A549 (cell line): ENCODE measurements at regions not wholly inside any gene's neighbourhood (a gene's known extent, or its start where the extent isn't known, plus 50 kb on each side); places are given as distances from the start of the nearest gene placed in this dataset.

Experiments
- ATAC-seq, 2 experiments: fragments of 200-7000 bp in 1 of 2; fragments of >200 bp in 1 of 2; cut with Nextera tagmentation in 1 of 2; cut with Tn5 transposase in 1 of 2; 3 replicates each; pipeline versions ENCODE4 v1.8.0 to v1.9.1; 2018 to 2020; ENCODE audit warnings: mild to moderate bottlenecking in 1 of 2, moderate library complexity in 1 of 2
- CTCF ChIA-PET: fragments of 300-600 bp; sonication (Branson Sonifier 250); formaldehyde crosslinking; extraction: SDS; loops from one replicate; lab custom pipeline; 2021; ENCODE audit warnings: antibody characterized with exemption, inconsistent platforms; lab: Yijun Ruan, JAX
- POLR2A ChIA-PET: fragments of 350-600 bp; formaldehyde crosslinking; extraction: SDS; loops from one replicate; lab custom pipeline; 2021; ENCODE audit warnings: antibody characterized with exemption, inconsistent platforms; lab: Yijun Ruan, JAX
- DNase-seq, 2 experiments: peaks; one replicate each; pipeline versions ENCODE4 v3.0.0 to v3.0.0-alpha.2; 2011 to 2016; ENCODE audit warnings: low read depth in 1 of 2, low spot score in 1 of 2
- FAIRE-seq: peaks from 2 replicates; lab custom pipeline; 2011; peaks lifted over from hg19 to GRCh38; lab: Jason Lieb, UNC
- H3K27ac ChIP-seq, 2 experiments: fragments of >200 bp; sonication (Bioruptor Twin); formaldehyde crosslinking; 3 replicates each; pipeline ENCODE4 v1.5.1; 2016 to 2017
- H3K4me1 ChIP-seq: fragments of >200 bp; sonication (Bioruptor Twin); formaldehyde crosslinking; 3 replicates; pipeline ENCODE4 v1.6.1; 2016
- H3K4me2 ChIP-seq: fragments of >200 bp; sonication (Bioruptor Twin); formaldehyde crosslinking; 3 replicates; pipeline ENCODE4 v1.6.1; 2016
- H3K4me3 ChIP-seq: fragments of >200 bp; sonication (Bioruptor Twin); formaldehyde crosslinking; 3 replicates; pipeline ENCODE4 v1.5.1; 2016
- H3K9me3 ChIP-seq: fragments of >200 bp; sonication (Bioruptor Twin); formaldehyde crosslinking; 3 replicates; pipeline ENCODE4 v1.6.1; 2016
- BHLHE40 ChIP-seq: IDR thresholded peaks from 2 replicates; pipeline ENCODE4 v1.6.1; 2012; ENCODE audit warnings: low read depth, low read length, inconsistent platforms
- CHD4 ChIP-seq: fragments of 200-600 bp; sonication (generic); IDR thresholded peaks from 2 replicates; pipeline ENCODE4 v1.6.1; 2016; ENCODE audit warnings: antibody characterized with exemption, mild to moderate bottlenecking, borderline replicate concordance
- E2F6 ChIP-seq: IDR thresholded peaks from 2 replicates; pipeline ENCODE4 v1.6.1; 2012; ENCODE audit warnings: low read depth, borderline replicate concordance
- EP300 ChIP-seq, 2 experiments: fragments of >200 bp; sonication (Bioruptor Twin); formaldehyde crosslinking; IDR thresholded peaks; 2 replicates in 1 of 2; 3 replicates in 1 of 2; pipeline ENCODE4 v1.6.1; 2016 to 2017
- FOXS1 ChIP-seq: fragments of 250-450 bp; sonication (Bioruptor Pico); IDR thresholded peaks from 2 replicates; pipeline ENCODE4 v1.5.0; 2020; ENCODE audit warnings: mild to moderate bottlenecking, moderate library complexity
- GATA3 ChIP-seq: IDR thresholded peaks from 2 replicates; pipeline ENCODE4 v1.6.1; 2012; ENCODE audit warnings: borderline replicate concordance
- KDM5A ChIP-seq: fragments of 200-600 bp; sonication (generic); IDR thresholded peaks from 2 replicates; pipeline ENCODE4 v1.6.1; 2016; ENCODE audit warnings: antibody characterized with exemption, mild to moderate bottlenecking
- MAFK ChIP-seq: fragments of 450-650 bp; IDR thresholded peaks from 2 replicates; pipeline ENCODE4 v1.6.1; 2014; ENCODE audit not compliant: partially characterized antibody
- MYC ChIP-seq: IDR thresholded peaks from 2 replicates; pipeline ENCODE4 v1.6.1; 2012; ENCODE audit warnings: mild to moderate bottlenecking, inconsistent platforms, low read length, improper control_type of control experiment, borderline replicate concordance
- NFE2L2 ChIP-seq: fragments of 150-350 bp; conservative IDR thresholded peaks from 2 replicates; pipeline ENCODE4 v1.6.1; 2014; ENCODE audit warnings: low read length
- PBX3 ChIP-seq: IDR thresholded peaks from 2 replicates; pipeline ENCODE4 v1.6.1; 2012
- POLR2AphosphoS2 ChIP-seq: conservative IDR thresholded peaks from 2 replicates; pipeline ENCODE4 v1.6.1; 2012; ENCODE audit warnings: low read length, improper control_type of control experiment, inconsistent platforms
- RCOR1 ChIP-seq: fragments of 150-350 bp; IDR thresholded peaks from 2 replicates; pipeline ENCODE4 v1.6.1; 2014; ENCODE audit warnings: antibody characterized with exemption, low read length, low read depth
- SREBF2 ChIP-seq: fragments of 450-650 bp; IDR thresholded peaks from 2 replicates; pipeline ENCODE4 v1.6.1; 2014; ENCODE audit warnings: mild to moderate bottlenecking, moderate library complexity
- ZNF302 ChIP-seq: fragments of 250-450 bp; sonication (Bioruptor Pico); IDR thresholded peaks from 2 replicates; pipeline ENCODE4 v1.9.0; 2021; ENCODE audit warnings: inconsistent platforms, mild to moderate bottlenecking, moderate library complexity
- ZSCAN20 ChIP-seq: fragments of 250-450 bp; sonication (Bioruptor Pico); IDR thresholded peaks from 2 replicates; pipeline ENCODE4 v1.8.0; 2022; ENCODE audit warnings: mild to moderate bottlenecking, moderate library complexity
- WGBS: methylation state at CpG from one replicate; pipeline ENCODE4 v1.1.6; 2017; ENCODE audit errors: missing lambda C conversion rate; 5-methylcytosine and 5-hydroxymethylcytosine counted together
- TF ChIP-seq, protein P1 (sequence below): fragments of 450-650 bp; IDR thresholded peaks from 2 replicates; pipeline ENCODE4 v1.6.1; 2014; ENCODE audit warnings: antibody characterized with exemption
- TF ChIP-seq, protein P2 (sequence below): fragments of 200-600 bp; sonication (generic); IDR thresholded peaks from 2 replicates; pipeline ENCODE4 v1.6.1; 2016; ENCODE audit warnings: antibody characterized with exemption, mild to moderate bottlenecking, moderate library complexity
- TF ChIP-seq, protein P3 (sequence below): fragments of 150-350 bp; IDR thresholded peaks from 2 replicates; pipeline ENCODE4 v1.6.1; 2014; ENCODE audit warnings: low read depth, mild to moderate bottlenecking, low read length

- ChIA-PET CTCF (no interaction called here), POLR2A (no interaction called here)
- no peak for DNase-seq
- Histone ChIP-seq H3K4me2 (no peak overlapping the region), H3K9me3 (no peaks in the 10 kb centered on the region), H3K27ac (no peak overlapping the region), H3K4me3 (no peak overlapping the region), H3K4me1 (no peaks in the 10 kb centered on the region)
- WGBS = 77% methylated on average over 5 of the region's 5 CpGs
- no peak for FAIRE-seq
- no peak for ATAC-seq
- TF ChIP-seq, protein P1, sequence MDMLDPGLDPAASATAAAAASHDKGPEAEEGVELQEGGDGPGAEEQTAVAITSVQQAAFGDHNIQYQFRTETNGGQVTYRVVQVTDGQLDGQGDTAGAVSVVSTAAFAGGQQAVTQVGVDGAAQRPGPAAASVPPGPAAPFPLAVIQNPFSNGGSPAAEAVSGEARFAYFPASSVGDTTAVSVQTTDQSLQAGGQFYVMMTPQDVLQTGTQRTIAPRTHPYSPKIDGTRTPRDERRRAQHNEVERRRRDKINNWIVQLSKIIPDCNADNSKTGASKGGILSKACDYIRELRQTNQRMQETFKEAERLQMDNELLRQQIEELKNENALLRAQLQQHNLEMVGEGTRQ = no peak
- TF ChIP-seq BHLHE40 (no peak), GATA3 (no peak), EP300 (IDR thresholded peaks at IDR 0.05) (no peak)
These were observed 1249.2 kb upstream of the ZEB2 start for GRCh38 chr2:145769011-145769716.

- no peaks in the 10 kb centered on the region for H3K9me3 ChIP-seq
- FAIRE-seq (no peak), DNase-seq (no peak), ATAC-seq (no peak)
- H3K4me2 ChIP-seq = no peak overlapping the region
- POLR2A ChIA-PET = no interaction called here
- H3K4me1 ChIP-seq = peaks cover 11% of the 10 kb centered on the region
- CTCF ChIA-PET = interaction anchor here (0.6 kb wide), 1 partner anchor 104 kb away, joined by 3 read pairs; no protein-coding TSS in a partner anchor
- TF ChIP-seq, protein P2, sequence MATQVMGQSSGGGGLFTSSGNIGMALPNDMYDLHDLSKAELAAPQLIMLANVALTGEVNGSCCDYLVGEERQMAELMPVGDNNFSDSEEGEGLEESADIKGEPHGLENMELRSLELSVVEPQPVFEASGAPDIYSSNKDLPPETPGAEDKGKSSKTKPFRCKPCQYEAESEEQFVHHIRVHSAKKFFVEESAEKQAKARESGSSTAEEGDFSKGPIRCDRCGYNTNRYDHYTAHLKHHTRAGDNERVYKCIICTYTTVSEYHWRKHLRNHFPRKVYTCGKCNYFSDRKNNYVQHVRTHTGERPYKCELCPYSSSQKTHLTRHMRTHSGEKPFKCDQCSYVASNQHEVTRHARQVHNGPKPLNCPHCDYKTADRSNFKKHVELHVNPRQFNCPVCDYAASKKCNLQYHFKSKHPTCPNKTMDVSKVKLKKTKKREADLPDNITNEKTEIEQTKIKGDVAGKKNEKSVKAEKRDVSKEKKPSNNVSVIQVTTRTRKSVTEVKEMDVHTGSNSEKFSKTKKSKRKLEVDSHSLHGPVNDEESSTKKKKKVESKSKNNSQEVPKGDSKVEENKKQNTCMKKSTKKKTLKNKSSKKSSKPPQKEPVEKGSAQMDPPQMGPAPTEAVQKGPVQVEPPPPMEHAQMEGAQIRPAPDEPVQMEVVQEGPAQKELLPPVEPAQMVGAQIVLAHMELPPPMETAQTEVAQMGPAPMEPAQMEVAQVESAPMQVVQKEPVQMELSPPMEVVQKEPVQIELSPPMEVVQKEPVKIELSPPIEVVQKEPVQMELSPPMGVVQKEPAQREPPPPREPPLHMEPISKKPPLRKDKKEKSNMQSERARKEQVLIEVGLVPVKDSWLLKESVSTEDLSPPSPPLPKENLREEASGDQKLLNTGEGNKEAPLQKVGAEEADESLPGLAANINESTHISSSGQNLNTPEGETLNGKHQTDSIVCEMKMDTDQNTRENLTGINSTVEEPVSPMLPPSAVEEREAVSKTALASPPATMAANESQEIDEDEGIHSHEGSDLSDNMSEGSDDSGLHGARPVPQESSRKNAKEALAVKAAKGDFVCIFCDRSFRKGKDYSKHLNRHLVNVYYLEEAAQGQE = no peak
- TF ChIP-seq MAFK = no peak
- TF ChIP-seq NFE2L2 = no peak
- no peak for TF ChIP-seq FOXS1 (CRISPR knock-in tag)
- no peak for TF ChIP-seq POLR2AphosphoS2
- TF ChIP-seq SREBF2 = no peak
- TF ChIP-seq E2F6 = no peak
- no peak for TF ChIP-seq KDM5A
- TF ChIP-seq, protein P3, sequence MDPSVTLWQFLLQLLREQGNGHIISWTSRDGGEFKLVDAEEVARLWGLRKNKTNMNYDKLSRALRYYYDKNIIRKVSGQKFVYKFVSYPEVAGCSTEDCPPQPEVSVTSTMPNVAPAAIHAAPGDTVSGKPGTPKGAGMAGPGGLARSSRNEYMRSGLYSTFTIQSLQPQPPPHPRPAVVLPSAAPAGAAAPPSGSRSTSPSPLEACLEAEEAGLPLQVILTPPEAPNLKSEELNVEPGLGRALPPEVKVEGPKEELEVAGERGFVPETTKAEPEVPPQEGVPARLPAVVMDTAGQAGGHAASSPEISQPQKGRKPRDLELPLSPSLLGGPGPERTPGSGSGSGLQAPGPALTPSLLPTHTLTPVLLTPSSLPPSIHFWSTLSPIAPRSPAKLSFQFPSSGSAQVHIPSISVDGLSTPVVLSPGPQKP = no peak
- TF ChIP-seq ZNF302 (CRISPR knock-in tag) = no peak
- no peak for TF ChIP-seq ZSCAN20 (CRISPR knock-in tag)
- no peak for TF ChIP-seq MYC
- TF ChIP-seq RCOR1 = no peak
- TF ChIP-seq CHD4 = no peak
- no peak for TF ChIP-seq PBX3
- whole genome bisulfite sequencing = 100% methylated on average over 1 of the region's 1 CpG
- H3K27ac ChIP-seq = no peak overlapping the region
- no peak overlapping the region for H3K4me3 ChIP-seq
These were observed 1246.0 kb upstream of the ZEB2 start for GRCh38 chr2:145765874-145766273.
